HG03469 (cell line): ENCODE measurements at regions not wholly inside any gene's neighbourhood (a gene's known extent, or its start where the extent isn't known, plus 50 kb on each side); places are given as distances from the start of the nearest gene placed in this dataset.

Experiments used
- ATAC-seq: cut with Tn5 transposase; IDR thresholded peaks from one replicate; pipeline ENCODE4 v1.9.1; 2021; ENCODE audit warnings: mild to moderate bottlenecking, moderate library complexity, moderate number of reproducible peaks; ENCODE audit not compliant: unreplicated experiment

DNA sequence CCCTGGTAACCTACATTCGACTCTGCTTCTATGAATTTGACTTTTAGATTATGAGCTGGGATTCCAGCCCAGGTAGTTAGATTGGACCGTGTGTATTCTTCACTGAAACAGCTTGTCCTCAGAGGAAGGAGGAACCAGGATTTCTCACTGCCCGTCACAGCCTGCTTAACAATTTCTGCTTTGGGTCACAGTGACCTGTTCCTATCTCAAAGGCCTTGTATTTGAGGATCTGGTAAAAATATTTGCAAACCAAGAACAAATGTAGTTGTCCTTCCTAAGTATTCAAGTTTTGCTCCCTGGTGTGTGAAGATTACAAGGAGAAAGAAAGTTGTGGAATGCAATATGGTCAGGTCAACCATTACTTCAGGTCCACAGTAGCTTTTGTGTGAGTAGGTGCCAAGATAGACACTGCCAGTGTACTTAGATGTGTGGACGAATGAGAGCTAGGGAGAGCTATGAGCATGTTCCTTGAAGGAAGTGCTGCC is 55.1 kb downstream of the KIF4B start:
- ATAC-seq, result no peak

DNA sequence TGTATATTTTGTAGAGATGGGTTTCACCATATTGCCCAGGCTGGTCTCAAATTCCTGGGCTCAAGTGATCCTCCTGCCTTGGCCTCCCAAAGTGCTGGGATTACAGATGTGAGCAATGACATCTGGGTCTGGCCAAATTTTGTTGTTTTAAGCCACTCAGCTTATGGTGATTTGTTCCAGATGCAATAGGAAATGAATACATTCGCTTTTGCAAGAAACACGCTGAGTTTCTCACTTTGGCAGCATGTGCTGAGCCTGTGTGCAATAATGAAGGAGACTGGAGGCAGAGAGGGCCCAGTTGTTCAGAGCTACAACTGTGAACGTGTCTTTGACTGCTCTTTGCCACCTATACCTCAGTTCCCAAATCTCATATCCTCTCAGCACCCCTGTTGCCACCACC is 56.4 kb downstream of the KIF4B start:
- no peak for ATAC-seq

DNA sequence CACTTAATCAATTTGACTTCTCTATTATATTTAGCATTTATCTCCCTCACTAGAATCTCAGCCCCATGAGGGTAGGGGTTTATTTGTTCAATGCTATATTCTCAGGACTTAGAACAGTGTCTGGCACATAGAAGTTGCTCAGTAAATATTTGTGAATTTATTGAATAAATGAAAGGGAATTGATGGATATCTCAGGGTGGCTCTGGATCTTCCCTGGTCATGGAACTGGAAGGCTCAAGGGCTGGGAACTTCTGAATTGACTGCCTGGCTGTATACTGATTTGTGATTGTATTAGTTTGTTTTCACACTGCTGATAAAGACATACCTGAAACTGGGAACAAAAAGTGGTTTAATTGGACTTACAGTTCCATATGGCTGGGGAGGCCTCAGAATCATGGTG is 57.2 kb downstream of the KIF4B start:
- ATAC-seq, result no peak

DNA sequence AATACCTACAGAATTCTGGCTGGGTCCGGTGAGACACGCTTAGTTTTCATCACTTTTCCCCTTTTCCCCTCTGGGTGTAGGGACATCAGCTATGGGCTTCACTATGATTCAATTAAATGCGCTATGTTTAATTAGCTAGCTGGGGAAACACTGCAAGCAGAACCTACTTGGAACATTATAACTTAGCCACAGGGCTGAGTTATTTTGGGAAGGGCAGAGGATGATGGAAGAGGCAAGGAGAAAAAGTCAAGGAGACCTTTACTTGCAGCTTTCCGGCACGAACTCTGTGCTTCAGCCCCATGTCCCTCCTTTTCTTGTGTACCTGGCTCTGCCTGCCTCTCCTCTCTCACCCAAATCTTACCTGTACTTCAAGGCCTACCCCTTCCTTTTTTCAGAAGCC is 62.8 kb downstream of the KIF4B start:
- no peak for ATAC-seq

DNA sequence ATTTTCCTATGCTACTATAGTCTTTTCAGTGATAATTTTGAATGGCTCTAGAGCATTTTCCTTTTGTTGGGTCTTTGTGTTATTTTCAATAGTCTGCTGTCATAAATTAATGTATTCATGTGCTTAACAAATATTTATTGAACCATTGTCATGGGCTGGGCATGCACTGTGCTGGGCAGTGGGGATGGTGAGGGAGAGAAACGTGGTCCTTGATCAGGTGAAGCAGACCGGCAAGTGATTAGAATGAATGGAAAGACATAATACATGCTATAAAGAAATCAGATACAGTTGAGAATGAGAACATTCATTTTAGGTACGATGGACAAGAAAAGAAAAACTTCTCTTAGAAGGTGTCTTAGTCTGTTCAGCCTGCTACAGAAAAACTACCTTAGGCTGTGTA is 66.1 kb downstream of the KIF4B start:
- no peak for ATAC-seq

DNA sequence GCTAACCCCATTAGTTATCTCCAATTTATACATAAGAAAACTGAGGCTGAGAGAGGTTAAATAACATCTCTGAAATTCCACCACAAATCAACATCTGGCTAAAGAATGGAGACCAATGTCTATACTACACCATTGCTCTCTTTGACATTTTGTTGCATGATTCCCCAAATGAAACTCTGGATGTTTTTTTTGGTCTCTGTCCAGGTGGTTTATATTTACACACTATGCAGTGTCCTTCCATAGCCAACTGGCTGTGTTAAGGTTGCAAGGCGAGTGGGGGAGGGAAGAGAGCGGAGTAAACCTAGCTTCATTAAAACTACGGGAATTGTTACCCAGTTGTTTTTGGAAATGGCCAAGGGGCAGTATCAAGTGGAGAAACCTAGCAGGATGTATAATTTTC is 67.2 kb downstream of the KIF4B start:
- no peak for ATAC-seq

DNA sequence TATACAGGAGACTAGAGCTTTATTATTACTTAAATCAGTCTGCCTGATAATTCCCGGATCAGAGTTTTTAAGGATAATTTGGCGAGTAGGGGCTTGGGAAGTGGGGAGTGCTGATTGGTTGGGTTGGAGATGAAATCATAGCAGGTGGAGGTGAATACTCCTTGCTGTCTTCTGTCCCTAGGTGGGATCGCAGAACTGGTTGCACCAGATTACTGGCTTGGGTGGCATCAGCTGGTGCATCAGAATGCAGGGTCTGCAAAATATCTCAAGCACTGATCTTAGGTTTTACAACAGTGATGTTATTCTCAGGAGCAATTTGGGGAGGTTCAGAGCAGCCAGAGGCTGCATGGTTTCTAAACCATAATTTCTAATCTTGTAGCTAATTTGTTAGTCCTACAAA is 68.1 kb downstream of the KIF4B start:
- ATAC-seq, result no peak

DNA sequence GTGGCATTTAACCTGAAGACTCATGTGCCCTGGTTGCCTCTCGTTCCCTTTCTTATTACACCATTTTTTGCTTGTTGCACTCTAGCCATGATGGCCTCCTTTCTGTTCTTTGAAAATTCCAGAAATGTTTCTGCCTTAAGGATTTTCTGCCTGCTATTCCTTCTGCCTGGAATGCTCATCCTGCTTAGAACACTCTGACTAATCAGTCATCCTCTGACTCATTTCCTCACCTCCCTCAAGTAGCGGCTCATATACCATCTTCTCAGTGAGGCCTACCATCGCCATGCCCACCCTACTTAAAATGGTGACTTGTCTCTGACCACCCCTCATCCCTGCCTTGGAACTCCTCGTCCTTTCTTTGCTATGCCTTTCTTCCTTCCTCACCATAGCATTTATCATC is 68.8 kb downstream of the KIF4B start:
- no peak for ATAC-seq

DNA sequence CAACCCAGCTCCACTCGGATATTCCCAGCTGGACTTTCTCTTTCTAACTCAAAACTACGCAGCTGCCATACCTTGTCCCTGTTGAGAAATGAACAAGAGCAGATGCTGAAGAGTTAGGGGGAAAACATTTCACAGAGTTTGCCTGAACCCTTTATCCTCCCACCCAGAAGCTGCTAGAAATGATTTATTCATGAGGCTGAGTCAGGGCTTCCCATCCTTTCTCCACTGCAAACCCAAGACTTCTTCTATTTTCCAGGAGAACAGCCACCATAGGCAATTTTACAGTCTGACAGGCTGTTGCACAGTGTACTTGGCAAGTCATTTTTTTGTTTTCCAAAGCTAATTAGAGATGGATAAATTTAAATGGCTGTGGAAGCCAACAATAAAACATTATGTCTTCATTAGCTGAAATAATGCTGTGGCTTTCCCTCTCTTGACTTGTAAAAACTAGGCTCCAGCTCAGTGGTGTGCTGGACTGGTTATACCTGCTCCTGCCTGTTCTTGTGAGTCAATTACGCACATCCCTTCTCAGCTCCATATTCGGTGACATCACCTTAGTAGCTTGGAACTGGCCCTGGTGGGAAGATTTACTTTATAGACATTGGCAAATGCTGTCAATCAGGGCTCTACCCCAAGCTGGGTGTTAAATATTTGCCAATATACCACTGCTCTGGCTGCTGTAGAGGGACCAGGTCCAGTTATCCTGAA is 71.9 kb downstream of the KIF4B start:
- ATAC-seq, result no peak

DNA sequence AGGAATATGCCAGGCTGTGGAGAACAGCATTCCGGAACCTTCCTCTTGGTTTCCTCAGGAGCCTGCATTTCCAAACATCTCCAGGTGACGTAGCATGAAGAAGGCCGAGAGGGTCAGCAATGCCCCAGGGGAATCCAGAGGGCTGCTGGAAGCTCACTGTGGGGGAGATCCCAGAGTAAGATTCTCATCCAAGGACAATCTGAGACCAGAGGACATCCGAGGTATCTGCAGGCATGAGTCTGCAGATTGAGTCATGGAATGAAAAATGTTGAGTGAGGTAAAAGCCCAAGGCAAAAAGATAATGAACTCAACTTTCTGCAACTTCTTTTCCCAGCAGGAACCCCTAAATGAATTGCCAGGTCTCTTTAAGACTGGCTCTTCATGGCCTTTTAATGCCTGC is 73.5 kb downstream of the KIF4B start:
- no peak for ATAC-seq

DNA sequence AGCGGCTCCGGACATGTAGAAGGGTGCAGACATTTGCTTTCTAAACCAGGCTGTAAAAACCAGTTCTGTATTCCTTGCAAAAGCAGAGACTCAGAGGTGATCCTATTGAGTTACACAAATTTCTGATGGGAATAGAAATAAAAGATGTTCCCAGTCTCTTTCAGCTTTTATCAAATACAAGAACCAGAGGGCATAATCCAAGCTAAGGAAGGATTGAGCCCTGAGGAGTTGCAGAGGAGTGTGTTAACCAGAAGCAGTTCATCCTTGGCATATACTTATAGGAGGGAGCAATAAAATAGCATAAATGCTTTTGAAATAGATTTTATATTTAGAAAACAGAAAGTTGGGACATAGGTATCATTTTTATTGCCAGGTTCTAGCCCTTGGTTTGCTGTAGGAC is 75.3 kb downstream of the KIF4B start:
- ATAC-seq, result no peak

DNA sequence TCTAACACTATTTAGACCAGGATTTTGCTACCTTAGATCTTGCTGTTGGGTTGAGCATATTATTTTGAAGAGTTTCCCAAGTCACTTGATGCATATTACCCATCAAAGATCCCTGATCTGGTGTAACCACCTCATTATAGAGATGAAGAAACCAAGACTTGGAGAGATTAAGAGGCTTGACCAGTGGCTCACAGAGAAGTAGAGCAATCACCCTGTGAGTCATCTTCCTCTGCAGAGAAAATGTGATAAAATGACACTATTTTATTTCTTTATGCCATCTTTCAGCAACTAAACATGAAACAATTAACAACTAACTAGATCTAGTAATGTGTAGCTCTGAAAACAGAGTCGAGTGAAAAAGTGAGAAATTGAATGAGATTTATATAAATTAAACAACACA is 76.1 kb downstream of the KIF4B start:
- no peak for ATAC-seq

DNA sequence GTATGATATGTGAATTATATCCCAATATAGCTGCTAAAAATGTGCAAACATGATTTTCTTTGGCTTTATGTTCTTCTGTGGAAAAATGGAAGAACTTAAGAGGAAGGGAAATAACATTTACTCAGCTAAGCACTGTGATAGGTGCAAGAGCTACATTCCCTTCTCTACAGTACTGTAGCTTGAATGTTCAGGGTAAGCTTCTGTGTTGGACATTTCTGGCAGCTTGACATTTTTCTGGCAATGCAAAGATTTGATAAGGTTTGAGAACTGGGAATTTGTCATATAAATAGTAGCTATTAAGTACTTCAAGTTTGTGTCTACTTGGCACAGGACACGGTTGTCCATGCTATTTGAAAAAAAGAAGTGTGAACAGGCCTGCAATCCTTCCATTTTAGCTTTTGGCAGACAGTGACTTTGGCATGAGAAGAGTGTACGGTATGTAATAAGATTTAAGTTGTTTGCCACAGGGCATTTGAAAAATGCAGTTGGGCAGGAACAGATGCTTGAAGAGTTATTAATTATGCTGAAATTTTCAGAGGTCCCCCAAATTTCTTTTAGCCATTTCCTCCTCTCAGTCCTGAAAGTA is 77.6 kb downstream of the KIF4B start:
- no peak for ATAC-seq

DNA sequence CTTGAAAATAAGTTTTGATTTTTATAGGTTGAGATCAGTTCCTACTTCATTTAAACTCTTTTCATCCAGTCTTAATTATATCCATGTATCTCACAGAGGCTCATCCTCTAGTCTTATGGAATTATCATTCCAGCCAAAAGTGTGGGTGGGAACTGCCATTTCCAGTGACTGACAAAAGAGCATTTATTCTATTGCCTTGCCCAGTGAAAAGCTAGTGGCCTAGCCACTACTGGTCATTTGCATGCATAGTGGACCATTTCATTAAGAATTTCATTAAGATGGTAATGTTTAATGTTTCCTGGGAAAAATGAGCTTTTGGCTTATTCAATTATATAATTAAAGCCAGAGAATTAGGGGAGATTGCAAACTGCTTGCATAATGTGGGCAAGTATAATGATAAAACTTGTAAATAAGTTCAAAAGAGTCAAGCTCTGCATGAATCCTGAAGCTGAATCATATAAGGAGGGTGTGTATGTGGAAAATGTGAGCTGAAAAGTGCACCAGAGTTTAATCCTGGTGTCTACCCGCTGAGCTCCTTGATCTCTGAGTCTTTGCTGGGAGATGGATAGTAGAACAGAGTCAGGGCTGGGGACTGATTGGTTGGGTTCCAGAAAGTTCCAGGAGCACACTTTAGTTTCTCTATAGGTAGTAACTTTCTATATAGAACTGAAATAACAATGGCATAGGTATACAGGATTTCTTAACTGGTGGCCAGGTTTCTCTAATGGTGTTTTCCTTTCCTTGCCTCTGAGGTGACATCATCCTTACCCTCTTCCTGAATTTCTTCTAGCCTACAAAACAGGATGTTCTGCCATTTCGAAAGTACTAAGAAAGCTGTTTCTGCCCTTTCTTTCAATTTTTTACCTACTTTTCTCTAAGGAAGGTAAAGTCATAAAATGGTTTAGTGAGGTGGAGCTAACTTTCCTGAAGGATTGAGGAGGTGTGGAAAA is 78.5 kb downstream of the KIF4B start:
- no peak for ATAC-seq

DNA sequence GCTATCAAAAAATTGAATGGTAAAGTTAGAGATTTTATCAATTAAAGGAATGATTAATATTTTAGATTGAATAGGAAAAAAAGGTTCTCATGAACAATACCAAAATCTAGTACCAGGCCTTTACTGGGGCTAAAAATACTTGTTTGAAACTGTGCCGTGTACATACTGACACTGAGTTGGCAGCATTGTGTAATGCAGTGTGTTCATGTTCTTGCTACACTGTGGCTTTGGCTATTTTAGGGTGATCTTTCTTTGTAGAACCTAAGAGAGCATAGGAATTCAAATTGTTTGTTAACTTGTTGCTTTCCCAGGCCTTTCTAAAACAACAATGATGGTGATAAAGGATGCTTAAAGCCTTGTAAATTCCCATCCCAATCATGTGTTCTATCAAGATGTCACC is 80.9 kb downstream of the KIF4B start:
- no peak for ATAC-seq

DNA sequence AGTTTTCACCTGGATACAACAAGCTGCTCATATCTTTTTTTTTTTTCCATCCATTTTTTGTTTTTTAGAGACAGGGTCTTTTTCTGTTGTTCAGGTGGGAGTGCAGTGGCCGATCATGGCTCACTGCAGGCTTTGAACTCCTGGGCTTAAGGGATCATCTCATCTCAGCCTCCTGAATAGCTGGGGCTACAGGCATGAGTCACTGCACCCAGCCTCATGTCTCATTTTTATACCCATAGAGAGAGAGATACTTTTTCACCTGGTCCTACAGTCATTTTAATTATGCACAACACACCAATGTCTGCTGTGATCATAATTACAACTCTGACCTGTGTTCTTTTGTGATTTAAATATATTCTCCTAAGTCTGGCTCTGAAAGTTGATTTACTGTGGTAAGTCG is 84.4 kb downstream of the KIF4B start:
- ATAC-seq, result no peak

DNA sequence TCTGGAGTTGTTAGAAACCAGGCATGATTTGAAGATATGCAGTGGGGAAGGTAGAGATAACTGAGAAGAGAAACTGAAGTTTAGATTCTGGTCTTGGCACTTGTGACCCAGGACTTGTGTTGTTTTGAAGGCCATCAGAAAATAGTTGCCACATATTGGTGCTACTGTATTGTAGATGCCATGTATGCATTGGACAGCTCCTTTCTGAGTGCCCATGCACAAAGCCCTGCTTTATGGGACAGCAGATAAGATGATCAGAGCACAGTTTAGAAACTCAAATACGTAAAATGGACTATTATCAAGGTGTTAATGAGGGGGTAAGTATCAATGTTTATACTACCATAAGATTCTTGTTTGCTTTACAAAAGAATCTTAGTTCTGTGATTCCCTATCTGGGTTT is 84.9 kb downstream of the KIF4B start:
- ATAC-seq, result no peak

DNA sequence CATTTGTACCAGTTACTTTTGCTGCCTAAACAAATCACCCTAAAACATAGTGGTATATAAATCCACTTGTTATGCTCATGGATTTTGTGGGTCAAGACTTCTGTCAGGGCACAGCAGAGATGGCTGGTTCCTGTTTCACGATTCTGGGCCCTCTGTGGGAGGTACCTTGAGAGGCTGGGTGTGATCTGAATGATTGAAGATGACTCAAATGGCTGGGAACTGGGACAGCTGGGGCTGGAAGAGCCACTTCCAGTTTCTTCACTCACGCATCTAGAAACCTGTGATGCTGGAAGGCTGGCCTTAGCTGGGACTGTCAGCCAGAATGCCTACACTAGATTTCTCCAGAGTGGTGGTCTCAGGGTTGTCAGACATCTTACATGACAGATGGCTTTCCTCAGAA is 88.1 kb downstream of the KIF4B start:
- ATAC-seq, result no peak

DNA sequence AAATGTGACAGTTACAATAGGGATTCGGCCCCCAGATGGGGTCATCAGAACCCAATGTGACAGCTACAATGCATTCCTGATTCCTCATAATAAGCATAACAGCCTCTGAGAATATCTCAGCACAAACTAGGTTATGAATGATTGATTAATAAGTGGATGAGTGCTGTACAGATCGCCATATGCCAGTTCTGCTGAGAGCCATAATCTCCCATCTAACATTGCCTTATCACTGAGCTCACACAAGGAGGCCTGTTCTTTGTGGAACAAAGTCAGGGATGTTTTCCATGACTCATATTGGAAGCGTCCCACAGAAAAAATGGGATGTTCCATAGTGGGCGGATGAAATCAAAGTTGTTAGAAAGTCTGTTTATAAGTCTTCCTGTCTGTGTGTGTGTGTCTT is 89.6 kb downstream of the KIF4B start:
- ATAC-seq, result no peak

DNA sequence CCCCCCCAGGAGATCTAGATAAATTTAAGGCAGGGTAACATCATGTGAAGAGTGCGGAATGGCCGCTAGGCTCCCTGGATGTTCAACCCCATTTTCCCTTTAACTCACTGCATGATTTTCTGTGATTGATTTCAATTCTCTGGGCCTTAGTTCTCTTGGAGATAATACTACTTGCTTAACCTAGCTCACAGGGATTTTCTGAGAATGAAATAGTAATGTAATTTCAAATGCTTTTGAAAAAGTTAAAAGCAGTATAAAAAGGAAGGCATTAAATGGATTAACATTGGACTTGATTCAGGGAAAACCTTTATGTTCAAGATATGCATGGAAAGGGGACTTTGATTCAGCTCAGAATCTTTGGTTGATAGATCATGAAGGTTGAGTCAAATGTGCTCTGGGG is 90.9 kb downstream of the KIF4B start:
- no peak for ATAC-seq

DNA sequence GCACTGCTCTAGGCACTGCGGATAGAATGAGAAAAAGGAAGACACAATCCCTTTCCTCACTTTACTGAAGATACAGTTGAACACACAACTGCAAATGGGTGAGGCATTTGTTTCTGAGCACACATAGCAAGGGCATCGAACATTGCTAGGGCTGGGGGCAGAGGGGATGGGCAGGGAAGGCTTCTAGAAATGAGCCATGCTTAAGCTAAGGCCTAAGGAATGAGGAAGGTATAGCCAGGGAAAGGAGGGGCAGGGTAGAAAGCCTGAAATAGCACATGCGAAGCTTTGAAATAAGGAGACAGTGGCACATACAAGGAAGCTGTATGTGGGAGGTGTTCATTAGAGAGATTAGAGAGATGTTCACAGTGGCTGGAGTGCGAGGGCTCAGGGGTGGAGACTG is 92.7 kb downstream of the KIF4B start:
- no peak for ATAC-seq

DNA sequence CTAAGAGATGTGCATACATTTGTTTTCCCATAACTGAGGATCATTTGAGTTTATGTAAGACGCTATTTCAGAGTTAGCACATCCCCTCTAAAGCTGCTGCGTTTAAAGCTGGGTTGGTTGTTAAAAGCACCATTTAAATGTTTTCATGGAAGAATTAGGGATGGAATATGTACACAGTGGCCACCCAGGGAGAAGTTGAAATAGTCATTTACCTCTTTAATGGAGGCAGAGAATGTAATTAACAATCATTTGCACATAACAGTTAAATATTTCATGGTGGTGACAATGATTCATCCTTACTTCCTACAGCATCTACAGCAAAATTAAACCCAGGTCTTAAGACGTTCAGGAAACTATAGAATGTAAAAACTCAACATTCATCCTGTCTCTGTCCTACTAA is 100.3 kb downstream of the KIF4B start:
- no peak for ATAC-seq
